ENCODE measurements at regions not wholly inside any gene's neighbourhood (a gene's known extent, or its start where the extent isn't known, plus 50 kb on each side); places are given as distances from the start of the nearest gene placed in this dataset.

DNA sequence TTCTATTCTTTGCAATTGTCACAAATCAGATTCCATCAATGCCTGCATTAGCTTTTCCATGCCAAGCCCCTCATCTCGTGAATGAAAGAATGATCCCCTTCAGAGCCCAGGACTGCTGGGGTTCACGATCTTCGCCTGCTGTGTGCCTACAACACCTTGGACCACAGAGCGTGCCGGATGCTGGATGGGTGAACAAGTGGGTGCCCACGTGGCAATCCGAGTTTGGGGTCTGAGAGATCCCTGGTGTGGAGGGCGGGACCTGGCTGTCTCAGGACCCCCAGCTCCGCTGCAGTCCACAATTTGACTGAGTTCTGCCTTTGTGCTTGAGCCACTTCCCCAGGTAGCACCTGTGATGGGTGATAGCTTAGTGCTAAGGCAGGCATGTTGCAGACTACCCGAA lies 317.0 kb downstream of the GALR1 start:
- DNase-seq (ENCODE audit: low read depth in 2 of 2, low spot score in 1 of 2) = no peak

DNA sequence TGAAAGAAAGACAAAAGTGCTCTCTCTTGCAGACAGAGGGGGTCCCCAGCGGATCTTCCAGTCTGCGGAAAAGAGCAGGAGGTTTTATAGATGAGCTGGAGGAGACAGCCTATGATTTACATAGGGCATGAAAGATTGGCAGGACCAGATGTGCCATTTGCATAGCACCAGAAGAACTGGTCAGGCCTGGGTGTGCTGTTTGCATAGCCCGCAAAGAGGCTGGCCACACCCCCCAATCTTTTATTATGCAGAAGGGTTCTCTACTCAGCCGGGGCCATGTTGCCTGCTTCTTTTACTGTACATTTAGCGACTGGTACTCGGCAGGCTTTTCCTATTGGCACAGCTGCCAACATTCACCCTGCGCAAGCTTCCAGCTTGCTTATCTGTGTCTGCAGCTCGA lies 317.6 kb downstream of the GALR1 start:
- no peak for DNase-seq (ENCODE audit: low read depth in 2 of 2, low spot score in 1 of 2)

DNA sequence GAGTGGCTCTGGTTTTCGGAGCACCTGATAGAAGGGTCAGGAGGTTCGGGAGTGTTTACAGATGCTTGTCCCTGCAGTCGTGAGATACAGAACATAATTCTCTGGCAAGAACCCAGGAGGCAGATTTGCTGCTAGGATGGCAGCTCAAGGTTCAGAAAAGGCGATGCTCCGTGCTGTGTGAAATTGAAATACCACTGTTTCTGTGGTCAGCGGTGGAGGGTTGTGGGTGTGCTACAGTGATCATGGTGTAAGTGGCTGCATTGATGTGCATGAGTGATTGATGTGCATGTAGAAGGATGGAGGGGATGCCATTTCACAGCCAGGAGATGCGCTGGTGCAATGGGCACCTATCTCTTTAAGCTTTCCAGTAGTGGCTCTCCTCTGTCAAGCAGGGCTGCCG lies 322.1 kb downstream of the GALR1 start:
- DNase-seq (ENCODE audit: low read depth in 2 of 2, low spot score in 1 of 2) = no peak

DNA sequence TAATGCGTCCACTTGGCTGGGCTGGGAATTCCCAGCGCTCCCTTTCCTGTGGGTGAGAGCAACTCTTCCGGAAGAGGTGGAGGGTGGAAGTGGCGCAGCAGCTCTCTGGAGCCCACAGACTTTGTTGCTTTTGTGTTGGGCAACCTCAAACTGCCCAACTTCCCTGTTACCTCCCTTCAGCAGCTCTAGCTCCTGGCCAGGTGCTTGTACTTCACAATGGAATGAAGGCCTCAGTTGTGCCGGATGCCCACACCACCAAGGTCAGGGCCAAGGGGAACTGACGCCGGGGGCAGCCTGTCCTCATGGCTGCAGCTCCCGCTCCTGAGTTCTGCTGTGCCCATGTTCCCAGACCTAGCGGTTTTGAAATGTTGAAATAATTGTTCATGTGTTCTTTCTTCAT lies 322.9 kb downstream of the GALR1 start:
- DNase-seq (ENCODE audit: low read depth in 2 of 2, low spot score in 1 of 2) = no peak

DNA sequence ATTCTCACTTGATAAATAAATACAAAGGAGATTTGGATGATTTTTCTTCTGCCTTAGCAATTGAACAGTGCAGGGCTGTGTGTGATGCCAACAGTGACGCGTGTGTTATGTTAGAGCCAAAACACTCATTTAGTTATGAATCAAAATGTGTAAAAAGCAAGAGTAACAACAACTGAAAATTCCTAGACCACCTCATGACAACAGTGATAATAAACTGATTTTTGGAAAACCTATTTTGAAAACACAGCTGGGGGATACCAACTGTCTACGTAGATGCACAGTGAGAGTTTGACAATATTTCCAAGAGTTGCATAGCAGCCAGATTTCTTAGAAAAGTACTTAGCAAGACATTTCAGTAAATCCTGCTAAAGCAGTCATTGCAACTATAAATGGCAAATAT lies 323.9 kb downstream of the GALR1 start:
- no peak for DNase-seq (ENCODE audit: low read depth in 2 of 2, low spot score in 1 of 2)

DNA sequence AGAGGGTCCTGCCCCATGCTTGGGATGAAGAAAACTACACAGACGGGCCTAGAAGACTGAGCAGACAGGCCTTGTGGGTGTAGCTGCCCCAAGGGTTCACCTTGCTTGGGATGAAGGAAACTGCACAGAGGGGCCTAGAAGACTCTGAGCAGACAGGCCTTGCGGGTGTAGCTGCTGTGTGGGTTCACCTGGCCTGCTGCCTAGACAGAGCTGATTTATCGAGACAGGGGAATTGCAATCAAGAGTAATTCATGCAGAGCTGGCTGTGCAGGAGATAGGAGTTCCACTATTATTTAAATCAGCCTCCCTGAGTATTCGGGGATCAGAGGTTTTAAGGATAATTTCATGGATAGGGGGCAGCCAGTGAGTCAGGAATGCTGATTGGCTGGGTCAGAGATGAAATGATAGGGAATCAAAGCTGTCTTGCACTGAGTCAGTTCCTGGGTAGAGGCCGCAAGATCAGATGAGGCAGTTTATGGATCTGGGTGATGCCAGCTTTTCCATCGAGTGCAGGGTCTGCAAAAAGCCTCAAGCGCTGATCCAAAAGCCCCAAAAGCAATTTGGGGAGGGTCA lies 341.4 kb downstream of the GALR1 start:
- no peak for DNase-seq (ENCODE audit: low read depth in 2 of 2, low spot score in 1 of 2)

DNA sequence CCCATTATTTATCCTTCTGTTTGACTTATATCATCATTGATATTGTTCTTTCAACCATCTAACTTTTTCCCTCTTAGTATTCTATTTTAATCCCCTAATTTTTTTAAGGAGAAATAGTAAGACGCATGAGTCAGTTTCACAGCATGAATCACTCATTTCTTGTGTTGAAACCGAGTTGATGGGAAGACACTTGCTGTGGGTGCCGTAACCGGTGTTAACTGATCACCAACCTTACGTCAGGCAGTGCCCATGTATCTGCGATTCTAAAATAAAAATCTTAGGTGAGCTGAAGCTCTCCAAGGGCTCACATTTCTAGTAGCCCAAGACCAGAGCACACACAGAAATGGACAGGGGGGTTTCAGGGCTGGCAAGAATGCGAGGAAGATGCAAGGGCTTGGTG lies 348.1 kb downstream of the GALR1 start:
- DNase-seq (ENCODE audit: low read depth in 2 of 2, low spot score in 1 of 2) = no peak

DNA sequence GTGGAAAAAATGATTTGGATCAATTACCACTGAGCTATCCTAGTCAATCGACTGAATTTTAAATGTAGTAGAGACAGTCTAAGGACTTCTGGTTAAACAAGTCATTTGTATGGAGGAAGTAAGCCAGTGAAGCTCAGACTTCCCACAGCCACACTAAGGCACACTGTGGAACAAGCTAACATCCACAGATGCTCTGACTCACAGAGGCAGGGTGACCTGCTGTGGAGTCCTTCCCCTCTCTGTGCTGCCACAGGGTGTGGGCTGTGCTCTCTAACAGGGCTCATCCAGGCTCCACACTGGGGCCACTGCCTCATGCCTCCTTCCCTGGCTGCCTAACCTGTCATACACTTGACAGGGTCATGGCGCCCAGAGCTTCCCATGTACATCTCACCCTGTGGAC lies 351.0 kb downstream of the GALR1 start:
- DNase-seq (ENCODE audit: low read depth in 2 of 2, low spot score in 1 of 2) = no peak

DNA sequence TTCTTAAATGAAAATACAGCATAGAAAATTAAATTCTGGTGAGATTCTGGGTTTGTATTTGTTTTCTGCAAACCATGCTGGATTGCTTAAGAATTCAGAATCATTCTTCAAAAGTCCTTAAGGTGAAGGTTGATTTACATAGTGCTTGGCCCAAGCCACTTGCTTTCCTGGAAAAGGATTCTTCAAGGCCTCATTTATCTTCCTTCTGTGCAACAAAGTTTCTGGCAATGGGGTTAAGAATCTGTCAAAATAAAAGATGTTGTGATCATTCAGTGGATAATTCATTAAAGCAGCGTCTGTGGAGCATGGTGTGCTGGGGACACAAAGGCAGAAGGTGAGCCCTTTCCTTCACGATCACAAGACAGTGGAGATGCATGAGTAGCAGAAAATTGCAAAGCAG lies 351.9 kb downstream of the GALR1 start:
- no peak for DNase-seq (ENCODE audit: low read depth in 2 of 2, low spot score in 1 of 2)

DNA sequence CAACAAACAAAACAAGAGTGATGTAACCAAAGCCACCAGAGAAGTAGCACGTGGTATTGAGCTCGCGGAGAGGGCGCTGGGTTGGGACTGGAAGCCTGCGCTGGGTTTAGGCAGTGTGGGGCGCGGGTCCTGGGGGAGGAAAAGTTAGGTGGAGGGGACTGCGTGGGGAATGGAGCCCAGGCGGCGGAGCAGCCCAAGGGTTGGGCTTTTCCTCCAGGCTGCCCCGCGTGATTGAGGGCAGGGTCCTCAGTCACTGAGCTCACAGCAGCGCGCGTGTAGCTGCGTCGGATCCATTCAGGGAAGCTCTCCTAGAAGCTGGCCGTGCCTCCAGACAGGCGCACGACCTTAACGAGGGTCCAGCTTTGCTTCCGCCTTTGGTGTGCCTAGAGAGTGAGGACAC lies 357.4 kb downstream of the GALR1 start:
- no peak for DNase-seq (ENCODE audit: low read depth in 2 of 2, low spot score in 1 of 2)

DNA sequence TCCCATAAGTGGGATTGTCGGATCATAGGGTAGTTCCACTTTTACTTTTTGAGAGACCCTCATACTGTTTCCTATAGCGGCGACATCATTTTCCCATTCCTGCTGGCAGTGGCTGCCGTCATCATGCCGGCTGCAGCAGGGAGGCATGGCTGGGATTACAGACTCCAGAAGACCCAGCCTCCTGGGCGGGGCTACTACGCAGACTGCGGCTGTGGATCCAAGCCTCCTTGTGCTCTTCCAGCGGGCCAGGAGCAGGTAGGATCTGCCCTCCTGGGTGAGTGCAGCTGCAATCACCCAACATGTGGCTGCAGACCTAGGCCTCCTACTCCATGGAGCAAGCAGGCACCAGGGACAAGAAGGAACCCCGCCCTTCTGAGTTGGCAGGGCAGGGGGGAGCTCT lies 359.2 kb downstream of the GALR1 start:
- DNase-seq (ENCODE audit: low read depth in 2 of 2, low spot score in 1 of 2) = no peak

DNA sequence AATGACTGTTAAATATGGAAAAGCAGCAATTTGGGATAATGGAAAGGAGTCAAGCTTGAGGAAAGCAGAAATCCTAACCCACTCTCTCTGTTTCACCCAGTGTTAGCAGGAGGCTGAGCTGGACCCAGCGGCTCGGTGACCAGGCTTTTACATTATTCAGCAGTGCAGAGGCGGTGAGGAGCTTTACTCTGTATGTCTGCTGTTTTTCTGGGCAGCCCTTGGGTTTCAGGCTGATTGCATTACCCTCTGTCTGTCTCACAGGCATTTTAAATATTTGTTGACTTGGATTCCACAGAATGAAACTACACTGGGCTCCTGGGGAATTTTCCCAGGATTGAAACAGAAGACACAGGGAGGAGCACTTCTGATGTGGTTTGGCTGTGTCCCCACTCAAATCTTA lies 368.0 kb downstream of the GALR1 start:
- no peak for DNase-seq (ENCODE audit: low read depth in 2 of 2, low spot score in 1 of 2)

DNA sequence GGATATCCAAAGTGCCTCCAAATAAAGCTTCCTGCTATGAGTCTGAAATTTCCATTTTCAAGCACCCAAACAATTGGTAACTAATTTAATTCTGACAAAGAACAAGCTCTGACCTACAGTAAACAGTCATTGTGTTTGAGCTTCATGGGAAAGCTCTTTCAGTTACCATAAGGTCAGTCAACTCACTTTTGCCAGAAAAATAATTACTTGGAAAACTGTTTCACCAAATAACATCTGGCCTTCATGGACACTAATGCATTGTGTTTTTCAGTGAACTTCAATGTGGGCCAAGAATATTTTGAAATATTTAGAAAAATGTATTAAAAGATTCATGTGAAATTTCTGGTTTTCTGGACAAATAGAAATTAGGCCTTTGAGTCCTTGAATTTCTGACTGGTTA lies 369.9 kb downstream of the GALR1 start:
- no peak for DNase-seq (ENCODE audit: low read depth in 2 of 2, low spot score in 1 of 2)

DNA sequence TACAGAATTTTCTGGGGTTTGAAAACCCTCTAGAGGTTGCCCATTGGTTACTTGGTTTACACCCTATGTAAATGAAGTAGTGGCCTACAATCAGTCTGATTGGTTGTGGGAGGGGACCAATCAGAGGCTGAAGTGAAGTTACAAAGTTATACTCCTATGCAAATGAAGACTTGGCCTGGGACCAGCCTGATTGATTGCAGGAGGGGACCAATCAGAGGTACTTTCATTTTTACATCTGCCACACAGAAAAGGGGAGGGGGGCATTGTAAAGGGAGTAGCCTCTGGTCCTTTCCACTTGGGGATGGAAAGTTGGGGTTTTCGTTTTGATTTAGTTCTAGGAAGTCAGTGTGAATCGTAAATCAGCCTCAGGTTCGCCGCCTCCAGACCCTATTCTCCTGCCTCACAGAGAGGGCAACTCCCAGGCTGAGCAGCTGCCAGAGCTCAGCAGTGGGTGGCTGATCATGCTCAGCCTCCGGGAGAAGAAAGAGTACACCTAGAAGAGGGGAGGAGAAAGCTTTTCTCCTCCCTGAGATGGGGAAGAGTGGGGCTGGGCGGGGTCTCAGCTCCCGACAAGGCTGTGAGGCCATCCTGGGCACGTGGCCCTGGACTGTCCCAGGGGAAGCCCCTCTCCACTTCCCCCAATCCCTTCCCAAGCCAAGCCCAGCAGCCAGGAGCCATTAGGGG lies 372.5 kb downstream of the GALR1 start:
- DNase-seq (ENCODE audit: low read depth in 2 of 2, low spot score in 1 of 2) = no peak

DNA sequence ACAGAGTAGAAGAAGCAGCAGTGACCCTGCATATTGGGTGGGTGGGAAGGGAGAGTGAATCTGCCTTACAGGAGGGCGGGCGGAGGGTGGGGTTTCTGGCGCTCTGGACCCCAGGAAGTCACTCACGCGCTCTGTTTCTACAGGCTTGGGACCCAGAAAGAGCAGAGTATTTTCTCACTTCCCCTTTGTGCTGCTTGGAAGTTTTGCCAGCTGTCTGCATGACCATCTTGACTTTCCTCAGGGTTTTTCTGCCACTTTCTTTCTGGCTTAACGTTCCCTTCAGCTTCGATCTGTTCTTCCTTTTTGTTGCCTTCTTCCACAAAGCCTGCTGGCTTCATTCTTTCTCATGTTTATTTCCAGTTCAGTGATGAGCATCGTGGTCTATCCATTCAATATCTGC lies 383.1 kb downstream of the GALR1 start:
- no peak for DNase-seq (ENCODE audit: low read depth in 2 of 2, low spot score in 1 of 2)

DNA sequence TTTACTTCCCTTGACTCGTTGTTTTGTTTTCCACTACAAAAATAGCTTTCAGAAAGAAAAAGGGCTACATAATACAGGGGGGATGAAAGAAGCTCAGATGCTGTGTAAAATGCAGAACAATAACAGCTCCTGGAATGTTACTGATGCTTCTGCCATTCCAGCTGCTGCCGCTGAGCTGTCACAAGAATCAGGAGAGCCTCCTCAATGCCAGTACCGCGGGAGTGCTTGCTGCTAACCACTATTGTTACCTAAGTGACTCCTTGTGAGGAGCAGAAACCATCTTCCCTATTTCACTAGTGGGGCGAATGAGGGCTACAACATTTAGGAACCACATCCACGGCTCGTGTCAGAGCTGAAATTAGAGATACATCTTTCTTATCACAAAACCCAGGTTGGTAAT lies 384.8 kb downstream of the GALR1 start:
- DNase-seq (ENCODE audit: low read depth in 2 of 2, low spot score in 1 of 2) = no peak

DNA sequence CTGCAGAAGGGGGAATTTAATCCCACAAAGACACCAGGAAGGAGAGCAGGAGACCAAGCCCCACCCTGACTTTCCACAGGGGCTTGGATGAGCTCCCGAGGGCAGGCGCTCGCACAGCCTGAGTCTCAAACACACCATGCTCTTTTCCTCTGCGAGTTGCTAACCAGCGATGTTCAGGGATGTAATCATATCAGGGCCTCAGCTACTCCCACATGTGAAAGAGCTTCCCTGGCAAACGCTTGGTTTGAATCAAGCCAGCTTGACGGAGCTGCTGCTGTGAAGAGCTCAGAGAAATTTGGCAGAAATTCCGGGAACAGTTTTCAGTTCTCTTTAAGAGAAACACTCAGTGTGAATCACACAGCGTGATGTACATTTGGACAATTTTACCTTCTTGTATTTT lies 385.8 kb downstream of the GALR1 start:
- DNase-seq (ENCODE audit: low read depth in 2 of 2, low spot score in 1 of 2) = no peak

DNA sequence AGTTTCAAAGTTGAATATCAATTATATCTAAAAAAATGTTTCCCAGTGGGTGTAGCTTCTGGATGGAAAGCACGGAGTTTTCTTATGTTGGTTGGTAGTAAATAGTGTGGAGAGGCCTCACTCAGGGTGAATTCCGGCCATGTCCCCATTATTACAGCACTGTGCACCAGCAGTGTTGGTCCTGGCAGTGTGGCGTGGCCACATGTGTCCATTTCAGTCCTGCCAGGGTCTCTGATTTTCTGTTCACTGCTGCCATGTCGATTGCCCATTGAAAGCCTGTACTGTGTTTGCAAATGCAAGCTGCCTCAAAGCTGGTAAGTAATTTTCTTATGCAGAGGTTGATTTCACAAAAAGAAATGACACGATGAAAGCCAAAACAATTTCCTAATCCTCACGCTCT lies 386.2 kb downstream of the GALR1 start:
- DNase-seq (ENCODE audit: low read depth in 2 of 2, low spot score in 1 of 2) = no peak

DNA sequence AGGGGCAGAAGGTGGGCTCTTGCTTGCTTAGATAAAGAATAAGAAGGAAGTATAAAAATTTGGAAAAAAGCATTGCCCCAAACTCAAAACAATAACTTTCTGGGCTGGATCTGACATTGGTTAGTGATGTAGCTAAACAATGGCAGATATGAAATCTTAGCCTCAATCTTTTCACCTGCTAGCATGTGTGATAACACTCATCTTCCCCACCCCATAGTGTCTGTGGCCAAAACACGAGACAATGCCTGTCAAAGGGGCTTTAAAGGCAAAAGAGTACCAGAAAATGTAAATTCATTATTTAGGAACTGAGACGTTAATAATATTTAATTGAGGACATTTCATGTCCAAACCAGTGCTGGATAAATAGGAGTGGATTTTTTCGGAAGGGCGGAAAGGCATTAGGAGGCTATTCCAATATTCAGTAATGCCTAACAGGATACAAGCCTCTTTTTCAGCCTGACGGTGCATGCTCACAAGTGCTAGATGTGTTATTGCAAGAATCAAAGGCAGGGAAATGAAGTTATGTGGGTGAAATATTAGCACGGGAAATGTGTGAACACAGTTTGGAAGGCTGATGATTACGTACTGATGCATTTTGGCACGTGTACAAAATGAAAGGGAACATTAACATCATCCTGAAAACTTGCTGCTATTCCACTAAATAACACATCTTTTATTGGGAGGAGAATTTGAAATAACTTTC lies 395.7 kb downstream of the GALR1 start:
- no peak for DNase-seq (ENCODE audit: low read depth in 2 of 2, low spot score in 1 of 2)

DNA sequence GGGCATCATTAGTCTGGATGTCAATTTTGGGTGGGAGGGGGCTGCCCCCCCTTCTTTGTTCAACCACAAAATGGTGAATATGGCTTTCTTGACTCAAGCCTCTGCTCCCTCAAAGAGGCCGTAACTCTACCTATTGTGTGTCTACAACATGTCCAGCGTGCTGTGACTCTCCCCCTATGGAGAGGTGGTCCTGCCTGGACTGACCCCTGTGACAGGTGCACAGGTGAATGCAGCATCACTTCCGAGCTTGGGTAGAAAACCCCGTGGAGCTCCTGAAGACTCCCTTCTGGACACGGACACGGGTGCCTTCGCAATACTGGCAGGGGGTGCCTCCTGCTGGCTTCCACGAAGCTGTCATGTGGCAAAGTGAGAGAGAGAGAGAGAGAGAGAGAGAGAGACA lies 397.8 kb downstream of the GALR1 start:
- DNase-seq (ENCODE audit: low read depth in 2 of 2, low spot score in 1 of 2) = no peak

DNA sequence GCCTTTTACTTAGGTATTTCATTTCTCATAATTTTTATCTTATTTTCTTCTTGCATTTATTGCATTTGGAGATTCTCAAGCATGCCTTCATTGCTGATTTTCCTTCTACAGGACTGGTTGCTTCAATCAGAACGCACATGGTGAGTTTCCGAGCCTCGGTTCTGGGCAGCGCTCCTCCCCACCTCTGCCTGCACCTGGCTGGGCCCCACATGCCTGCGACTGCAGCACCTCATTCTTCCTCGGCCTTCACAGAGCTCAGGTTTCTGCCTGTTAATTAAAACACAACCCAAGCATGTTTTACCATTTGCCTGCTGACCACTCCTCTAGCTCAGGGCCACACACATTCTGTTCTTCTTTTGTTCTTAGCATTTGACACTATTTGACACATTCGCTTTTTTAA lies 398.8 kb downstream of the GALR1 start:
- no peak for DNase-seq (ENCODE audit: low read depth in 2 of 2, low spot score in 1 of 2)

DNA sequence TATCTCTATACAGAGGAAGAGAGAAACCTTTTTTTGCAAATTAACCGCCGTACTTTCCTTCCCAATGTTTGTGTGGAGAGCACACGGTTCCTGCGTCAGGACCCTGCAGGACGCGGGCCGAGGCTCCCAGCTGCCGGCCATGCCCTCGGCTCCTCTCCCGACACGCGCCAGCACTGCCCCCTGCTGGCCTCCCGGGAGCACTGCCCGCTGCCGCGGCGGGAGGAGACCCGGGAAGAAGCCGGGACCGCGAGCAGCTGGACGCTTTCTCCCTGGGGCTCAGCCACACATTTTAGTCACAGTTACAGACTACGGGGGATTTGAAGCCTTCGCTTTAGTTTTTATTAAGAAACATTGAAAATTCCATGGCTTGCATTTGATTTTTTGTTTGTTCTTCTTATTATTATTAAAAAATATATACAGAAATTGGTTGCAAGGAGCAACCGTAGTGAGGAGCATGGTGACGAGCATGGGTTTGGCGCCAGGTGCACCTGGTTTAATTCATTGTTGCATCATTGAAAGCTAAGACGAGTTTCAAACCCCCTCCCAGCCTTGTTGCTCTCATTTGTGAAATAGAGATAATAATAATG lies 401.2 kb downstream of the GALR1 start:
- DNase-seq (ENCODE audit: low read depth in 2 of 2, low spot score in 1 of 2) = peak in 1 of 2 donors; percentile 17

All from stimulated activated CD8-positive, alpha-beta memory T cell treated with anti-CD3 and anti-CD28 coated beads, Interleukin-4, amount 100 ng/mL, for 1 hour (primary cell).